Upper lobe of left lung (tissue), 6 donors: ENCODE measurements at regions not wholly inside any gene's neighbourhood (a gene's known extent, or its start where the extent isn't known, plus 50 kb on each side); places are given as distances from the start of the nearest gene placed in this dataset.
A peak's percentile ranks its signal among the peaks of the same experiment; 100 is the strongest.

Experiments used
- ATAC-seq, 2 donors: fragments of 200-7000 bp; cut with Tn5 transposase; one replicate each; pipeline ENCODE4 v1.9.1; 2022; ENCODE audit warnings: mild to moderate bottlenecking in 2 of 2, moderate library complexity in 2 of 2; ENCODE audit not compliant: low FRiP score in 2 of 2
- DNase-seq, 2 donors: peaks; one replicate each; pipeline ENCODE4 v3.0.0-alpha.2; 2019 to 2020
- H3K27ac ChIP-seq, 4 donors: fragments of 200-600 bp; sonication (generic); one replicate each; pipeline ENCODE4 v1.5.1; 2016 to 2019
- H3K27me3 ChIP-seq, 4 donors: fragments of 200-600 bp; sonication (generic); one replicate each; pipeline ENCODE4 v1.5.1; 2017 to 2019
- H3K36me3 ChIP-seq, 4 donors: fragments of 200-600 bp; sonication (generic); one replicate each; pipeline ENCODE4 v1.5.1; 2016 to 2019
- H3K4me1 ChIP-seq, 4 donors: fragments of 200-600 bp; sonication (generic); one replicate each; pipeline ENCODE4 v1.5.1; 2018 to 2019
- H3K4me3 ChIP-seq, 4 donors: fragments of 200-600 bp; sonication (generic); one replicate each; pipeline ENCODE4 v1.5.1; 2017 to 2019; ENCODE audit warnings: mild to moderate bottlenecking in 2 of 4, moderate library complexity in 1 of 4
- H3K9me3 ChIP-seq, 4 donors: fragments of 200-600 bp; sonication (generic); one replicate each; pipeline ENCODE4 v1.5.1; 2018 to 2019
- EP300 ChIP-seq, 4 donors: sonication (generic); formaldehyde crosslinking; IDR thresholded peaks; one replicate each; pipeline ENCODE4 v1.5.1; 2017; ENCODE audit warnings: antibody characterized with exemption in 4 of 4, control low read depth in 2 of 4
- POLR2A ChIP-seq, 4 donors: fragments of 450-650 bp; IDR thresholded peaks; one replicate each; pipeline ENCODE4 v1.5.1; 2016 to 2017; ENCODE audit warnings: antibody characterized with exemption in 4 of 4, mild to moderate bottlenecking in 2 of 4
- POLR2AphosphoS5 ChIP-seq, 2 donors: sonication (generic); formaldehyde crosslinking; IDR thresholded peaks; one replicate each; pipeline ENCODE4 v1.5.1; 2017; ENCODE audit warnings: antibody characterized with exemption in 2 of 2
- WGBS, 2 donors: methylation state at CpG; one replicate each; pipeline ENCODE4 v1.1.5; 2017 to 2018; 5-methylcytosine and 5-hydroxymethylcytosine counted together
- TF ChIP-seq, protein P1 (sequence below), 6 experiments: fragments of 450-650 bp in 4 of 6; fragments of 200-600 bp in 2 of 6; sonication (generic) in 2 of 6; IDR thresholded peaks; one replicate each; pipeline ENCODE4 v1.5.1; 2016 to 2019; ENCODE audit warnings: antibody characterized with exemption in 6 of 6
- donor health status: DM: no; HTN: no; CAD: no; lungs with moderate emphysema.
- donor health status: DM: no; HTN: yes; CAD: no; lungs with severe emphysema.

DNA sequence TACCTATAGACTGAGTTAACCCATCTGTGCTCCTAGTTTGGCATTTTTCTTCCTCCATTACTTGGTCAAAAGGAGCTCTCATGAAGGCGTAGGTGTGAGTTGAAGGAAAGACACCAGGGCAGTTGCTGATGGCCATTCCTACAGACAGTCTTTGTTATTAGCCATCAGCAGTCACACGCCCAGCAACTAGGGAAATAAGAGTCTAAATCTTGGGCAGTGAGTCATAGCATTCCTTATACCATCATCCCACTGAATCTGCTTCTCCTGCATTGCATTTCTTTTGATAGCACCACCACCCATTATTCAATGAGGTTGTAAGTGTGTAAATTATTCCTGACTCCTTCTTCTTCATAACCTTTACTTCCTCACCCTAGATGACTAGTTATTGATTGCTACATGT, 150.9 kb upstream of the IGF1 start:
- TF ChIP-seq POLR2AphosphoS5 (IDR thresholded peaks at IDR 0.05), result no peak
- no peak for TF ChIP-seq EP300 (IDR thresholded peaks at IDR 0.05)
- TF ChIP-seq POLR2A (IDR thresholded peaks at IDR 0.05), result no peak
- TF ChIP-seq, protein P1, sequence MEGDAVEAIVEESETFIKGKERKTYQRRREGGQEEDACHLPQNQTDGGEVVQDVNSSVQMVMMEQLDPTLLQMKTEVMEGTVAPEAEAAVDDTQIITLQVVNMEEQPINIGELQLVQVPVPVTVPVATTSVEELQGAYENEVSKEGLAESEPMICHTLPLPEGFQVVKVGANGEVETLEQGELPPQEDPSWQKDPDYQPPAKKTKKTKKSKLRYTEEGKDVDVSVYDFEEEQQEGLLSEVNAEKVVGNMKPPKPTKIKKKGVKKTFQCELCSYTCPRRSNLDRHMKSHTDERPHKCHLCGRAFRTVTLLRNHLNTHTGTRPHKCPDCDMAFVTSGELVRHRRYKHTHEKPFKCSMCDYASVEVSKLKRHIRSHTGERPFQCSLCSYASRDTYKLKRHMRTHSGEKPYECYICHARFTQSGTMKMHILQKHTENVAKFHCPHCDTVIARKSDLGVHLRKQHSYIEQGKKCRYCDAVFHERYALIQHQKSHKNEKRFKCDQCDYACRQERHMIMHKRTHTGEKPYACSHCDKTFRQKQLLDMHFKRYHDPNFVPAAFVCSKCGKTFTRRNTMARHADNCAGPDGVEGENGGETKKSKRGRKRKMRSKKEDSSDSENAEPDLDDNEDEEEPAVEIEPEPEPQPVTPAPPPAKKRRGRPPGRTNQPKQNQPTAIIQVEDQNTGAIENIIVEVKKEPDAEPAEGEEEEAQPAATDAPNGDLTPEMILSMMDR (IDR thresholded peaks at IDR 0.05), result no peak
- peak in 1 of 2 donors; percentile 86 for ATAC-seq

DNA sequence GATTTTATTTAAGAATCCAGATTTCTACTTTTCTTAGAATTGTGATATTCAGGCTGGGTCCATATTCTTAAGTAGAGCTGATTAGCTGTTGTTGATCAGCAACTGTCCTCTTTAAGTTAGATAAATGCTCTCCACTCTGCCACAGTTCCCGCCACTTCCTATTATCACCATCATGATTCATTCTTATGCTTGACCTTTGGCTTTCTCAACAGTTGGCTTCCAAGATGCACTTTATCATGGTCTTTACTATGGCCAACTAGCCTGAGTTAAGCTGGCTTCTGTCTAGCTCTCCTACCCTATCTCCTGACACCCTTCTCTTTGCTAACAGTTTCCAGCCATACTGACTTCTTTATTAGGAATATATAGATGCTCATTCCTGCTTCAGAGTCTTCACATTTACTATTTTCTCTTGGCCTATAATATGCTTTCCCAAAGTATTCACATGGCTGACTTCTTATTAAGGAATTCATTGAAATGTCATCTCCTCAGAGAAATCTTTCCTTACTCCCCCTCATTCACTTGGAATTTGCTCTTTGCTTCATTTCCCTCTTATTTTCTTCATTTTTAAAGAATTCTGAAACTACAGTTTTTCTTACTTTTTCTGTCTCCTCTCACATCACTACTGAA, 149.0 kb upstream of the IGF1 start:
- 31 to 59% methylated on average over 1 of the region's 1 CpG for WGBS, 2 donors
- peak in 1 of 2 donors; percentile 55 for ATAC-seq

More for the DNA sequence above, 150.9 kb upstream of the IGF1 start:
- Histone ChIP-seq H3K9me3 (peaks cover 0 to 17% (median 8%) of the 10 kb centered on the region in 4 donors), H3K4me1 (no peaks in the 10 kb centered on the region), H3K27ac (no peak overlapping the region), H3K27me3 (no peaks in the 10 kb centered on the region), H3K36me3 (no peaks in the 10 kb centered on the region), H3K4me3 (no peak overlapping the region)
- DNase-seq, result no peak
- 80 to 87% methylated on average over 2 of the region's 2 CpGs for WGBS, 2 donors

DNA sequence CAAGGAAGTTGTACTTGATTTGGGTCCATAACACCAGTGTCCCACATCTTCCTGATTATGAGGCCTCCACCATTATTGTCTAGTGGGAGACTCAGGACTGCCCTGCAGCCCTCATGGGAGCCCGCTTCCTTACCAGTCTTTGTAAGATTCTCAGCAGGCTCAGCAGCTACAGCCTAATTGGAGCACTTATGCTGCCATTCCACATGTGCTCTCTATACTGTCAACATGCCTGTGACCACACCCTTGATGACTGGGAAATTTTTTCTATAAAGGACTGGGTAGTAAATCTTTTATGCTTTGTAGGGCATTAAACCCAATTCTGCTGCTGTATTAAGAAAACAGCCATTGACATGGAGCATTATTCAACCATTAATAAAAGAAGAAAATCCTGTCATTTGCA, 145.5 kb upstream of the IGF1 start:
- Histone ChIP-seq H3K4me1 (no peaks in the 10 kb centered on the region), H3K27me3 (no peaks in the 10 kb centered on the region), H3K9me3 (peaks cover 0 to 17% (median 8%) of the 10 kb centered on the region in 4 donors), H3K36me3 (no peaks in the 10 kb centered on the region), H3K27ac (no peak overlapping the region), H3K4me3 (no peak overlapping the region)
- WGBS, 2 donors, result 89 to 90% methylated on average over 1 of the region's 1 CpG
- DNase-seq (no peak), ATAC-seq (no peak)
- TF ChIP-seq POLR2AphosphoS5 (IDR thresholded peaks at IDR 0.05) (no peak), EP300 (IDR thresholded peaks at IDR 0.05) (no peak), POLR2A (IDR thresholded peaks at IDR 0.05) (no peak)
- TF ChIP-seq, protein P1 (IDR thresholded peaks at IDR 0.05), result no peak

More for the DNA sequence above, 149.0 kb upstream of the IGF1 start:
- Histone ChIP-seq H3K9me3 (peaks cover 0 to 17% (median 8%) of the 10 kb centered on the region in 4 donors), H3K27me3 (no peaks in the 10 kb centered on the region), H3K36me3 (no peaks in the 10 kb centered on the region), H3K4me3 (no peak overlapping the region), H3K27ac (no peak overlapping the region), H3K4me1 (no peaks in the 10 kb centered on the region)
- TF ChIP-seq POLR2A (IDR thresholded peaks at IDR 0.05), result no peak
- TF ChIP-seq EP300 (IDR thresholded peaks at IDR 0.05), result no peak
- TF ChIP-seq POLR2AphosphoS5 (IDR thresholded peaks at IDR 0.05), result no peak
- TF ChIP-seq, protein P1 (IDR thresholded peaks at IDR 0.05), result no peak
- DNase-seq, result no peak

DNA sequence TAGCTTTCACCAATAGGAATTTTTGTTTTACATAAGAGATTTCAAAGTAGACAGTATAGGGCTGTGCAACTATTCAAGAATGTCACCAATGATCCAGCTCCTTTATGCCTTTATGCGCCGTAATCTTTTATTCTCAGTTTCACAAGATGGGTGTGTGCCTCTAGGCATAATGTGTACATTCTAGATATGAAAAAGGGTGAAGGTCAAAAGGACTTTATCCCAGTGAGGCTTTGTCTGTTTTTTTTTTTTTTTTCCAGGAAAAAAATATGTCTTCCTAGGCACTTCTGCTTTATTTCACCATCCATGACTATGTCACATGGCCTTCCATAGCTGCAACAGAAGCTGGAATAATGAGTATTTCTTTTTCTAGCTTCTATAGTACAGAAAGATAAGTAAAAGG, 142.3 kb upstream of the IGF1 start:
- 94 to 99% methylated on average over 2 of the region's 2 CpGs for WGBS, 2 donors
- Histone ChIP-seq H3K36me3 (no peaks in the 10 kb centered on the region), H3K27ac (no peak overlapping the region), H3K4me1 (no peaks in the 10 kb centered on the region), H3K9me3 (peaks cover 0 to 9% (median 4%) of the 10 kb centered on the region in 4 donors), H3K27me3 (no peaks in the 10 kb centered on the region), H3K4me3 (no peak overlapping the region)
- no peak for ATAC-seq
- TF ChIP-seq POLR2AphosphoS5 (IDR thresholded peaks at IDR 0.05), result no peak
- TF ChIP-seq, protein P1 (IDR thresholded peaks at IDR 0.05), result no peak
- TF ChIP-seq EP300 (IDR thresholded peaks at IDR 0.05), result no peak
- no peak for TF ChIP-seq POLR2A (IDR thresholded peaks at IDR 0.05)
- no peak for DNase-seq
